HUES64 (cell line): ENCODE measurements at regions not wholly inside any gene's neighbourhood (a gene's known extent, or its start where the extent isn't known, plus 50 kb on each side); places are given as distances from the start of the nearest gene placed in this dataset.
"Not testable (repeated sequence)": the region's sequence is repeated elsewhere in the genome, so short reads cannot be mapped to it uniquely, and the experiment has no call there.

Experiments
- H3K27ac ChIP-seq: 2 replicates; pipeline ENCODE4 v1.7.0; 2013; ENCODE audit warnings: low read depth, low read length, inconsistent platforms
- H3K27me3 ChIP-seq: 2 replicates; pipeline ENCODE4 v1.6.1; 2013; ENCODE audit warnings: mild to moderate bottlenecking, low read length; ENCODE audit not compliant: insufficient read depth
- H3K36me3 ChIP-seq: 2 replicates; pipeline ENCODE4 v1.6.1; 2013; ENCODE audit warnings: mild to moderate bottlenecking, low read length; ENCODE audit not compliant: insufficient read depth
- H3K4me1 ChIP-seq: 2 replicates; pipeline ENCODE4 v1.6.1; 2013; ENCODE audit warnings: mild to moderate bottlenecking, low read length, moderate library complexity; ENCODE audit not compliant: insufficient read depth
- H3K4me3 ChIP-seq: 2 replicates; pipeline ENCODE4 v1.5.1; 2013; ENCODE audit warnings: mild to moderate bottlenecking, low read length, moderate library complexity
- H3K9ac ChIP-seq: 2 replicates; pipeline ENCODE4 v1.6.1; 2013; ENCODE audit warnings: mild to moderate bottlenecking, low read depth, low read length
- H3K9me3 ChIP-seq: 2 replicates; pipeline ENCODE4 v1.6.1; 2013; ENCODE audit warnings: low read depth, low read length; ENCODE audit not compliant: insufficient read depth
- WGBS: fragments of 150-250, 120-280 bp; methylation state at CpG from one replicate; pipeline ENCODE4 v1.1.7; 2013; ENCODE audit warnings: missing lambda C conversion rate; 5-methylcytosine and 5-hydroxymethylcytosine counted together

DNA sequence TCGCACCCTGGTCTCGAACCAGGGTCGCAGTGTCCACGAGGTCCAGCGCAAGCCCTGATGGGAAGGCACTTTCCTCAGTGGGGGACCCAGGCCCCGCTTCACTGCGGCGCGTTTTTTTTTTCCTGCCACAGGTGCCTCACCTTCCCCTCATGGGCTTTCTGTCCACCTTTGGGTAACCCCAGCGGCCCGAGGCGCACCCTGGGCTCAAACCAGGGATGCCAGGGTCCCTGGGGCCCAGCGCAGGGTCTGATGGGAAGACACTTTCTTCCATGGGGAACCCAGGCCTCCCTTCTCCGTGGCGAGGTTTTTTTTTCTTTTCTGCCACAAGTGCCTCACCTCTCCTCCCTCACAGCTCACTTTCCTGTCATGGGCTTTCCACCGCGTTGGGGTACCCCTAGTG, 1269.9 kb downstream of the FOXD4L5 start:
- WGBS = 93% methylated on average over 17 of the region's 17 CpGs
- no peak overlapping the region for H3K9ac ChIP-seq

DNA sequence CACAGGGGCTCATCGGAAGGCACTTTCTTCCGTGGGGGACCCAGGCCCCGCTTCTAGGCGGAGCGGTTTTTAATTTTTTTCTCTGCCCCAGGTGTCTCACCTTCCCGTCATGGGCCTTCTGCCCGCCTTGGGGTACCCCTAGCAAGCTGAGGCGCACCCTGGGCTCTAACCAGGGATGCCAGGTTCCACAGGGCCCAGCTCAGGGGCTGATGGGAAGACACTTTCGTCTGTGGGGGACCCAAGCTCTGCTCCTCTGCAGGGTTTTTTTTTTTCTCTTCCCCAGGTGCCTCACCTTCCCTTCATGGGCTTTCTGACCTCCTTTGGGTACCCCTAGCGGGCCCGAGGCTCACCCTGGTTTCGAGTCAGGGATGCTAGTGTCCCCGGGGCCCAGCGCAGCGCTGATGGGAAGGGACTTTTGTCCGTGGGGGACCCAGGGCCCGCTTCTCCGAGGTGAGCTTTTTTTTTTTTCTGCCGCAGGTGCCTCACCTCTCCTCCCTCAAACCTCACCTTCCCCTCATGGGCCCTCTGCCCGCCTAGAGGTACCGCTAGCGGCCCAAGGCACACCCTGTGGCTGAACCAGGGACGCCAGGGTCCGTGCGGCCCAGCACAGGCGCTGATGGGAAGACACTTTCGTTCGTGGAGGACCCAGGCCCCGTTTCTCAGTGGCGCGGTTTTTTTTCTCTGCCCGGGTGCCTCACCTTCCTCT, 1270.5 kb downstream of the FOXD4L5 start:
- H3K27me3 ChIP-seq, H3K9ac ChIP-seq, H3K27ac ChIP-seq, H3K4me1 ChIP-seq, H3K4me3 ChIP-seq, H3K36me3 ChIP-seq: not testable (repeated sequence)
- 87% methylated on average over 32 of the region's 32 CpGs for WGBS
- peaks cover 21% of the 10 kb centered on the region; the same call in 1 of the 2 replicates for H3K9me3 ChIP-seq

More for the DNA sequence above, 1269.9 kb downstream of the FOXD4L5 start:
- Histone ChIP-seq H3K4me3 (no peak overlapping the region), H3K27me3 (no peaks in the 10 kb centered on the region), H3K9me3 (peaks cover 22% of the 10 kb centered on the region; the same call in 1 of the 2 replicates), H3K27ac (no peak overlapping the region), H3K4me1 (no peaks in the 10 kb centered on the region), H3K36me3 (no peaks in the 10 kb centered on the region)

GRCh38 chr9:64013122-64013521, 1271.9 kb downstream of the FOXD4L5 start:
- H3K27ac ChIP-seq, H3K4me1 ChIP-seq, H3K27me3 ChIP-seq, H3K36me3 ChIP-seq, H3K4me3 ChIP-seq, H3K9ac ChIP-seq: not testable (repeated sequence)
- WGBS = 96% methylated on average over 1 of the region's 1 CpG
- peaks cover 18% of the 10 kb centered on the region; the same call in 1 of the 2 replicates for H3K9me3 ChIP-seq

GRCh38 chr9:64012014-64012413, 1273.0 kb downstream of the FOXD4L5 start:
- not testable (repeated sequence) for H3K27ac ChIP-seq, H3K27me3 ChIP-seq, H3K4me1 ChIP-seq, H3K4me3 ChIP-seq, H3K36me3 ChIP-seq, H3K9ac ChIP-seq
- WGBS = 90% methylated on average over 3 of the region's 3 CpGs
- peaks cover 16% of the 10 kb centered on the region; the same call in 1 of the 2 replicates for H3K9me3 ChIP-seq

DNA sequence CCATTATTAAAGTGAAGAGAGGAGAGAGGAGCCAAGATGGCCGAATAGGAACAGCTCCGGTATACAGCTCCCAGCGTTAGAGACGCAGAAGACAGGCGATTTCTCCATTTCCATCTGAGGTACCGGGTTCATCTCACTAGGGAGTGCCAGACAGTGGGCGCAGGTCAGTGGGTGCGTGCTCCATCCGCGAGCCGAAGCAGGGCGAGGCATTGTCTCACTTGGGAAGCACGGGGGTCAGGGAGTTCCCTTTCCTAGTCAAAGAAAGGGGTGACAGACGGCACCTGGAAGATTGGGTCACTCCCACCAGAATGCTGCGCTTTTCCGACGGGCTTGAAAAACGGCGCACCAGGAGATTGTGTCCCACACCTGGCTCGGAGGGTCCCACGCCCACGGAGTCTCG, 1305.3 kb downstream of the FOXD4L5 start:
- not testable (repeated sequence) for H3K9me3 ChIP-seq, H3K4me3 ChIP-seq, H3K9ac ChIP-seq, H3K27ac ChIP-seq, H3K4me1 ChIP-seq, H3K27me3 ChIP-seq, H3K36me3 ChIP-seq
- 88% methylated on average over 23 of the region's 23 CpGs for WGBS
